ENCODE measurements at regions not wholly inside any gene's neighbourhood (a gene's known extent, or its start where the extent isn't known, plus 50 kb on each side); places are given as distances from the start of the nearest gene placed in this dataset.

DNA sequence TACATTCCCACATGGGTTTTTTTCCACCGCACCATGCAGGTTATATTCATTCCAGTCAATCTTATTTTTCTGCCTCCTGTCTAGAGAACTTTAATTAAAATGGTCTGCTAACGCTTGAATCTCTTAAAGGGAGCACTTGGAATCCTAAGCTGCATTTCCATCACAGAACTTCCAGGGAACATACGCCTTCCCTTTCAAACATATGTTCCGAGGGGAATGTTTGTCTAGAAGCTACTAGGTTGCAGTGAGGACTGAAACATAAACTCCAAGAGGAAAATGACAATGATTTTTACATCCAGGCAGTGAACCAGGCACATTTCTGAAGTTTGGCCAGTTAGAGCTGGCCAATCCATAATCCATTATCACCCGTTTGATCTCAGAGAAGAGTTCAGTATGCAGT lies 375.5 kb upstream of the NRP1 start:
- no peak for DNase-seq (ENCODE audit: low read depth)
- H3K4me3 ChIP-seq (ENCODE audit: low read depth, low read length), result no peak overlapping the region
- TF ChIP-seq, protein P1, sequence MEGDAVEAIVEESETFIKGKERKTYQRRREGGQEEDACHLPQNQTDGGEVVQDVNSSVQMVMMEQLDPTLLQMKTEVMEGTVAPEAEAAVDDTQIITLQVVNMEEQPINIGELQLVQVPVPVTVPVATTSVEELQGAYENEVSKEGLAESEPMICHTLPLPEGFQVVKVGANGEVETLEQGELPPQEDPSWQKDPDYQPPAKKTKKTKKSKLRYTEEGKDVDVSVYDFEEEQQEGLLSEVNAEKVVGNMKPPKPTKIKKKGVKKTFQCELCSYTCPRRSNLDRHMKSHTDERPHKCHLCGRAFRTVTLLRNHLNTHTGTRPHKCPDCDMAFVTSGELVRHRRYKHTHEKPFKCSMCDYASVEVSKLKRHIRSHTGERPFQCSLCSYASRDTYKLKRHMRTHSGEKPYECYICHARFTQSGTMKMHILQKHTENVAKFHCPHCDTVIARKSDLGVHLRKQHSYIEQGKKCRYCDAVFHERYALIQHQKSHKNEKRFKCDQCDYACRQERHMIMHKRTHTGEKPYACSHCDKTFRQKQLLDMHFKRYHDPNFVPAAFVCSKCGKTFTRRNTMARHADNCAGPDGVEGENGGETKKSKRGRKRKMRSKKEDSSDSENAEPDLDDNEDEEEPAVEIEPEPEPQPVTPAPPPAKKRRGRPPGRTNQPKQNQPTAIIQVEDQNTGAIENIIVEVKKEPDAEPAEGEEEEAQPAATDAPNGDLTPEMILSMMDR (IDR thresholded peaks at IDR 0.05; ENCODE audit: low read depth, low read length, missing control alignments), result no peak

DNA sequence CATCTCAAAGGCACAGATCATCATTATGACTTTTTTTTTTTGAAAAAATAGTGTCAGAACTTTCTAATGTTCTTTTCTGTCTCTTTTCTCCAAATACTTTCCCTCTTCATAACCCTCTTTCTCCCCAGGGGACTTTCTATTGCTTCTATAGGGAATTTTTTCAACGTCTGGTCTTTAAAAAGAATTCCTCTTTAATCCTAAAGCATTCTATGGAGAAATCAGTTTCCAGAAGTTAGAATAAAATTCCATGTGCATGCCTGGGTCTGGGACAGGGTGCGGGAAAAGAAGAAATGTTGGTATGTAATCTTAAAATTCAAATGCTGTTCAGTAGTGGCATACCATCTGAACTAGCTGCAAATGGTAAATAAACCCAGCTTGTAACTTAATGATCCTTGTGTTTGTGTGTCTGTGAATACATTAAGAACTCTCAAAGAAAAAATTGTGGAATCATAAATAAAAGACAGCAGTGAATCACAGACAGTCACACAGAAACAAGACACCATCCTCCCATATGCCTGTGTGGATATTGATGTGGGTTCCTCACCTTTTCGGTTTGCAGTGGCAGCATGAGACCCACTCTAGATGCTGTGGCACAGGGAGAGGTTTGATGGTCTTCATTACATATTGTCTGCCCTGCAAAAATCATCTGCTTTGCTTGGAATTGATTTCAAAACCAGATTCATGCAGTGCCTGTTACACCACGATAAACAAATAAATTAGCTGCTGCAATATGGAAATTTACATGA lies 374.7 kb upstream of the NRP1 start:
- DNase-seq (ENCODE audit: low read depth), result no peak
- H3K4me3 ChIP-seq (ENCODE audit: low read depth, low read length), result no peak overlapping the region
- TF ChIP-seq, protein P1 (IDR thresholded peaks at IDR 0.05; ENCODE audit: low read depth, low read length, missing control alignments), result no peak

DNA sequence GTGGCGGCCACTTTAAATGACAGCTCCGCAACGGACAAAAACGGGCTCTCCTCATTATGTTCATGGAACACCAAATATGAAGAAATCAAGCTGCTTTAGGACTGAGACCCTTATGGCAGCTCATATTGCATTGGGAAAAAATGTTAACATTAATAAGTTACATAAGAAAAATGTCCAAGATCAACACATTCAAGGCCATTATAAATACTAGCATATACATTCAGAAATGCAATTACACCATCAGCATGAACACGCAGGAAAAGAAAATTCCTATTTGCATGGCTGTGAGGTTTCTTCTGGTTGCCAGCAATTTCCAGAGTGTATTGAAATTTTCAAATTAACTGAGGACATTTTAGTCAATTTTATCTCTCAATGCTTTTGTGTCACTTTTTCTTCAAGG lies 374.1 kb upstream of the NRP1 start:
- no peak for DNase-seq (ENCODE audit: low read depth)
- TF ChIP-seq, protein P1 (IDR thresholded peaks at IDR 0.05; ENCODE audit: low read depth, low read length, missing control alignments), result no peak
- no peak overlapping the region for H3K4me3 ChIP-seq (ENCODE audit: low read depth, low read length)

DNA sequence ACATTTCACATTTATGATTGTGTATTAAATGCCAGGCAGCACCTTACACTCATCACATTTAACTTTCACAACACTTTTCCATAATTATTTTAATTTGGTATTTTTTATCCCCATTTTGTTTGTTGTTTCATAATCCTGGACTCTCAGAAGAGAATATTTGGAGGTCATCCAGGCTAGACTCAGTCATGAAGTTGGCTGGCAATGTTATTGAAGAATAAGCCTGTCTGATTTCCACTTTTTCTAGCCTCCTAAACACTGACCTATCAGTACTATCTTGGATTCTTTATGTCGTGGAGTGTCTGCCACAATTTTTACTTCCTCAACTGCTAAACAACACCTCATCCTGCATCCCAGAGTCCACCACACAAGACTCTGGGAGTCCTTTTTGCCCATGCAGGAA lies 372.3 kb upstream of the NRP1 start:
- TF ChIP-seq, protein P1 (IDR thresholded peaks at IDR 0.05; ENCODE audit: low read depth, low read length, missing control alignments), result no peak
- H3K4me3 ChIP-seq (ENCODE audit: low read depth, low read length), result no peak overlapping the region
- no peak for DNase-seq (ENCODE audit: low read depth)

DNA sequence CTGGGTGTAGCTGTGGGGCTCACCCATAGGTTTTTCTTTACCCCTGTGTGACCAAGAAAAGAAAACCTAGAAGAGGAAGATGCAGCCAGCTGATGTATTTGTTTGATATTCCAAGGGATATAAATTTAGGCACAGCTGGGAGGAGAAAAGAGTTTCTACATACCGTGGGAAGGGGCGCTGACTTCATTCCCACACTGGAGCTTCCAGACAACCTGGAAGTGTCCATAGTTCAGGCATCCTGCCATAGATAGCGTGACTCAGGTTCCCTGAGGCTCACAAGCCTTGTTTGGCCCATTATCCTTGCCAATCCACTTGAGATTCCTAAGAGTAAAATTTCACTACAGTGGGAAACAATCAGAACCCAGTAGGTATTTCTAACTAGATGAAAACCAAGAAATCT lies 371.7 kb upstream of the NRP1 start:
- no peak overlapping the region for H3K4me3 ChIP-seq (ENCODE audit: low read depth, low read length)
- no peak for DNase-seq (ENCODE audit: low read depth)
- TF ChIP-seq, protein P1 (IDR thresholded peaks at IDR 0.05; ENCODE audit: low read depth, low read length, missing control alignments), result no peak

DNA sequence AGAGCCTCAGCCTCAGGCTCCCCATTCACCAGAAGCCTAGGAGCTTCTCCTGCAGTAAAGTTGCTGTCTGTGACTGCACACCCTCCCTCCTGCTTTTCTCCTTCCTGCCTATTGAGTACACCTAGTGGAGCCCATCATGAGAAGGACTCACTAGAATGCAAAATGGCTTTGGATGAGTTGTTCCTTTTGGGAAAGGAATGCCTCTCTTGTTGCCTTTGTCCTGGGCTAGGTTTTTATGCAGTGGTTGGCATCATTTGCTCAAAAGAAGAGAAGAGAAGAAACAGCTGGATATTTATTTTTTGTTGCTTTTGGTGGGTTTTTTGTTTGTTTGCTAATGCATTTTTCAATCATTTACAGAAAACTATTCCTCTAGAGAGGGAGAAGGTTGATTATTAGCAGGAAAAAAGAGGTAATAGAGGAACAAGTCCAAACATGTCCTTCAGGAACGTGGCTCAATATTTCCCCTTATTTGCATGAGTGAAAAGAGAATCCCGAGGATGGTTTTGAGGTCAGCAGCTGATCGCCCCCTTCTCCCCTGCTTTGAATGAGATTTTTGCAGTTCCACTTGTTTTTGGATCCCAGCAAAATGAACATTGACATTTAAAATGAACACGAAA lies 369.9 kb upstream of the NRP1 start:
- no peak for DNase-seq (ENCODE audit: low read depth)
- TF ChIP-seq, protein P1 (IDR thresholded peaks at IDR 0.05; ENCODE audit: low read depth, low read length, missing control alignments), result no peak
- no peak overlapping the region for H3K4me3 ChIP-seq (ENCODE audit: low read depth, low read length)
